Testis (tissue), 2 donors: ENCODE measurements at regions not wholly inside any gene's neighbourhood (a gene's known extent, or its start where the extent isn't known, plus 50 kb on each side); places are given as distances from the start of the nearest gene placed in this dataset.
A peak's percentile ranks its signal among the peaks of the same experiment; 100 is the strongest.

ENCODE experiments used
- DNase-seq: peaks from one replicate; pipeline ENCODE4 v3.0.0-alpha.2; 2019
- H3K27ac ChIP-seq, 2 donors: fragments of 200-600 bp; sonication (generic); one replicate each; pipeline ENCODE4 v1.5.1; 2019
- H3K27me3 ChIP-seq: fragments of 200-600 bp; sonication (generic); one replicate; pipeline ENCODE4 v1.5.1; 2019
- H3K36me3 ChIP-seq: fragments of 200-600 bp; sonication (generic); one replicate; pipeline ENCODE4 v1.5.1; 2017; ENCODE audit warnings: low read depth; ENCODE audit errors: missing control alignments
- H3K4me1 ChIP-seq: fragments of 200-600 bp; sonication (generic); one replicate; pipeline ENCODE4 v1.5.1; 2019
- H3K4me3 ChIP-seq, 2 donors: fragments of 200-600 bp; sonication (generic); one replicate each; pipeline ENCODE4 v1.5.1; 2017 to 2019
- H3K9me3 ChIP-seq: fragments of 200-600 bp; sonication (generic); one replicate; pipeline ENCODE4 v1.5.1; 2017
- POLR2A ChIP-seq: fragments of 450-650 bp; IDR thresholded peaks from one replicate; pipeline ENCODE4 v1.6.1; 2017; ENCODE audit warnings: antibody characterized with exemption, mild to moderate bottlenecking, moderate library complexity
- WGBS, 2 donors: methylation state at CpG; one replicate each; pipeline ENCODE4 v1.1.5; 2018; 5-methylcytosine and 5-hydroxymethylcytosine counted together
- intact Hi-C: fragments of 100-400 bp; cut with DNase I; formaldehyde crosslinking; loops from one replicate; pipeline ENCODE4 v1.15.1; 2023; ENCODE audit warnings: low total_unique reads
- TF ChIP-seq, protein P1 (sequence below), 3 experiments: fragments of 450-650 bp in 2 of 3; fragments of 200-600 bp in 1 of 3; sonication (generic) in 1 of 3; IDR thresholded peaks; one replicate each; pipeline ENCODE4 v1.5.1; 2016 to 2019; ENCODE audit warnings: antibody characterized with exemption in 3 of 3, mild to moderate bottlenecking in 2 of 3, moderate library complexity in 1 of 3

DNA sequence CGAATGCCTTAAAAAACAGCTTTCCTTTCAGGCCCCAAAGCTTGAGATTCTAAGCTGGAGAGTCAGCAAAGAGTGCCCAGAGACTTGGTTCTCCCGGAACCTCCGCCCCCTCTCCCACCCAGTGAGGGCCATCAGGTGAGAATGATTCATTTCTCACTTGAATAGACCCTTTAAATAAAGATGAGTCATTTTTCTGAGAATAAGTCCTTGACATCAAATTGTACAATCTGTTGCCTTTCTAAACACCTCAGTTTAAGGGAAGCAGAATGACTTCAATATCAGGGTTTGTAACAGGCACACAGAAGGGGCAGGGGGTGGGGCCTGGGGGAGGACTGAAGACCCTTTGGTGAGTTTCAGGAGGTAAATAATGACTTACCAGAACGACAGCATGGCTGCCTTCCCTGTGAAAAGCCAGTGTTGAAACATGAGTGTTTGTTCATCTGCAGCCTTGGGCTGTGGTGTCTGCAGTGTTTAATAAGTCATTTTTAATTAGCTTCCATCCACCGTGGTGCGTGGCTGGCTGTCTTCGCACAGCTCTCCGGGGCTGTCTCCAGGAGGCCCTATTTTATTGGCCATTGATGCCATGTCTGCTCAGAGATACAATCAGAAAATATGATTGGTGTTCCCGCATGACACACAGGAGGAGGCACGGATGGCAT lies 134.9 kb upstream of the ZNF236 start:
- intact Hi-C loops: no loop called here
- Histone ChIP-seq H3K27ac (peak overlapping the region; percentile 79), H3K4me3 (no peak overlapping the region), H3K27me3 (no peaks in the 10 kb centered on the region), H3K9me3 (no peaks in the 10 kb centered on the region), H3K36me3 (no peaks in the 10 kb centered on the region), H3K4me1 (peaks cover 19% of the 10 kb centered on the region)
- 60 to 62% methylated on average over 10 of the region's 10 CpGs for WGBS, 2 donors
- TF ChIP-seq POLR2A: no peak
- TF ChIP-seq, protein P1, sequence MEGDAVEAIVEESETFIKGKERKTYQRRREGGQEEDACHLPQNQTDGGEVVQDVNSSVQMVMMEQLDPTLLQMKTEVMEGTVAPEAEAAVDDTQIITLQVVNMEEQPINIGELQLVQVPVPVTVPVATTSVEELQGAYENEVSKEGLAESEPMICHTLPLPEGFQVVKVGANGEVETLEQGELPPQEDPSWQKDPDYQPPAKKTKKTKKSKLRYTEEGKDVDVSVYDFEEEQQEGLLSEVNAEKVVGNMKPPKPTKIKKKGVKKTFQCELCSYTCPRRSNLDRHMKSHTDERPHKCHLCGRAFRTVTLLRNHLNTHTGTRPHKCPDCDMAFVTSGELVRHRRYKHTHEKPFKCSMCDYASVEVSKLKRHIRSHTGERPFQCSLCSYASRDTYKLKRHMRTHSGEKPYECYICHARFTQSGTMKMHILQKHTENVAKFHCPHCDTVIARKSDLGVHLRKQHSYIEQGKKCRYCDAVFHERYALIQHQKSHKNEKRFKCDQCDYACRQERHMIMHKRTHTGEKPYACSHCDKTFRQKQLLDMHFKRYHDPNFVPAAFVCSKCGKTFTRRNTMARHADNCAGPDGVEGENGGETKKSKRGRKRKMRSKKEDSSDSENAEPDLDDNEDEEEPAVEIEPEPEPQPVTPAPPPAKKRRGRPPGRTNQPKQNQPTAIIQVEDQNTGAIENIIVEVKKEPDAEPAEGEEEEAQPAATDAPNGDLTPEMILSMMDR (IDR thresholded peaks at IDR 0.05): no peak
- DNase-seq: no peak

DNA sequence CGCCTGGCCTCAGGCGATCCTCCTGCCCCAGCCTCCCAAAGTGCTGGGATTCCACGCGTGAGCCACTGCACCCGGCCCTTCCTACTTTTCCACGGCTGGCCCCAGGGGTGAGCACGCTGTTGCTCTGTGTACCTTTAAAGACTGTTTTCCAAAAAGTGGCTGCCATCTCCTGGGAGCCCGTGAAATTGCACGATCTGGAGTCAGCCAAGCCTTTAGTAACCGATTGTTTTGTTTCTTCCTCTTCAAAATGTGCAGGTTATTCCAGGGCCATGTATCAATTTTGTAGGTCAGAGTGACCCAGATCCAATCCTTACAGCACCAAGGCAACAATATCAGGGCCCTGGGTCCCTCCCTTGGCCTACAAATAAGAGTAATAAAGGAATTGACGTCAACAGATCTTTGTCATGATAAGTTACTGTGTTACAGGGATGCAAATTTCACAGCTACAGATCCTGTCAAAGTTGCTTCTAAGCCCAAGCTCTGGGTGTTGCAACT lies 135.6 kb upstream of the ZNF236 start:
- peak; percentile 82 for DNase-seq
- Histone ChIP-seq H3K27ac (peak overlapping the region; percentile 79), H3K27me3 (no peaks in the 10 kb centered on the region), H3K9me3 (no peaks in the 10 kb centered on the region), H3K4me3 (no peak overlapping the region), H3K4me1 (peaks cover 19% of the 10 kb centered on the region), H3K36me3 (no peaks in the 10 kb centered on the region)
- no peak for TF ChIP-seq POLR2A
- TF ChIP-seq, protein P1 (IDR thresholded peaks at IDR 0.05): peak; percentile 51 to 66 (median 56)
- WGBS, 2 donors: 23 to 25% methylated on average over 11 of the region's 11 CpGs
- intact Hi-C loops: no loop called here

DNA sequence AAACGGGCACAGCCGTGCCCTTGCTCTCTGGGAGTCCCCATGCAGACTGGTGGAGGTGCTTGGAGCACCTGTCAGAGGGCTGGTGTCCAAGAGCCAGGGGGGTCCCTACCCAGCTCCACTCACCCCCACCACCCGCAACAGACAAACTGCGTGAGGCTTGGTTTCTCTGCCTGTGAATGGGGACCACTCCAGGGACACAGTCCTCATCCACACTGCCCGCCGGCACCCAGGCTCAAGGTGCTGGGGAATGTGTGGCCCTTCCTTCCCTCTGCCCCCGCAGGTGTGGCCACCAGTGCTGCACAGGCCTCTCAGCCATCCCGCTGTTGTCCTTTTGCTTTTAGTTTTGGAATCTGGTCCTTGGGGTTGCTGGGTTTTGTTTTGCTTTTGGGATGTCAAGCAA lies 136.5 kb upstream of the ZNF236 start:
- TF ChIP-seq, protein P1 (IDR thresholded peaks at IDR 0.05): no peak
- no peak for TF ChIP-seq POLR2A
- 85 to 94% methylated on average over 4 to 8 of the region's 8 CpGs for WGBS, 2 donors
- H3K4me3 ChIP-seq: no peak overlapping the region
- H3K9me3 ChIP-seq: no peaks in the 10 kb centered on the region
- intact Hi-C loops: no loop called here
- H3K36me3 ChIP-seq: no peaks in the 10 kb centered on the region
- peaks cover 19% of the 10 kb centered on the region for H3K4me1 ChIP-seq
- no peak for DNase-seq
- peak overlapping the region in 1 of 2 donors; percentile 79 for H3K27ac ChIP-seq
- H3K27me3 ChIP-seq: no peaks in the 10 kb centered on the region

DNA sequence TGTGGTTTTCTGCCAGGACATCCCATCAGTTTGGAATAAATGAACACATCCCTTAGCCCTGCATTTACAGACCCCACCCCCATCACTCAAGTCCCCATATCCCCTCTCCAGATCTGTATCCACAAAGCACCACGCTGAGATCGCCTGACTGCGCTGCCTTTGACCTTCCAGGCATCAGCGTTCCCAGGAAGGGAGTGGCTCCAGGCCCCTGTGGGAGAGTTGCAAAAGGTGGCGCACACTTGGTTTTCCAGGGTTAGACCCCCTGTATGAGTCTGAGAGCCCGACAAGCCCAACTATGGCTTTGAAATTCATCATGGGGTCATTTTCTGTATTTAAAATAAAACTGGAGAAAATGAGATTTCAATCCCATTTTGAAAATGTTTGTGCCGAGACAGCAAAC lies 137.0 kb upstream of the ZNF236 start:
- no peak overlapping the region for H3K4me3 ChIP-seq
- DNase-seq: no peak
- H3K9me3 ChIP-seq: no peaks in the 10 kb centered on the region
- no peaks in the 10 kb centered on the region for H3K27me3 ChIP-seq
- H3K4me1 ChIP-seq: peaks cover 19% of the 10 kb centered on the region
- 85 to 92% methylated on average over 7 of the region's 7 CpGs for whole genome bisulfite sequencing, 2 donors
- intact Hi-C loops: no loop called here
- no peaks in the 10 kb centered on the region for H3K36me3 ChIP-seq
- H3K27ac ChIP-seq: no peak overlapping the region
- TF ChIP-seq, protein P1 (IDR thresholded peaks at IDR 0.05): no peak
- TF ChIP-seq POLR2A: no peak

DNA sequence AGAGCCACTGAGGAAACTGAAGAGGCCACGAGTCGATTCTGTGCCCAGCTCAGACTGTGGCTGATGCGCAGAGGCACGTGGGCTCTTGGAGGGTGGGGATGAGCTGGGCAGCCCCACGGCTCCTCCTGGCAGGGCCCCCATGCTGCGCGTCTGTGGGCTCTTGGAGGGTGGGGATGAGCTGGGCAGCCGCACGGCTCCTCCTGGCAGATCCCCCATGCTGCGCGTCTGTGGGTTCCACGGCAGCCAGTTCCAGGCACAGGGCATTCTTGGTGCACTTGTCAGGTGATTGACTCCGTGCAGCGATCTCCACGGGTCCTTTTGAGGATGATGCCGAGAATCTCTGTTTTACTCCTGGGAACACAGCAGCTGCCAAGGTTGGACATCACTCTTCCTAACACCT lies 138.1 kb upstream of the ZNF236 start:
- no peaks in the 10 kb centered on the region for H3K9me3 ChIP-seq
- H3K4me3 ChIP-seq: no peak overlapping the region
- DNase-seq: no peak
- no peak for TF ChIP-seq POLR2A
- TF ChIP-seq, protein P1 (IDR thresholded peaks at IDR 0.05): no peak
- intact Hi-C loops: no loop called here
- no peaks in the 10 kb centered on the region for H3K36me3 ChIP-seq
- peaks cover 23% of the 10 kb centered on the region for H3K4me1 ChIP-seq
- 84 to 88% methylated on average over 11 to 16 of the region's 16 CpGs for WGBS, 2 donors
- no peaks in the 10 kb centered on the region for H3K27me3 ChIP-seq
- no peak overlapping the region for H3K27ac ChIP-seq
